ENCODE measurements at regions not wholly inside any gene's neighbourhood (a gene's known extent, or its start where the extent isn't known, plus 50 kb on each side); places are given as distances from the start of the nearest gene placed in this dataset.
A peak's percentile ranks its signal among the peaks of the same experiment; 100 is the strongest.

- Histone ChIP-seq H3K36me3 (no peaks in the 10 kb centered on the region), H3K9me3 (peaks cover 0 to 28% (median 5%) of the 10 kb centered on the region in 12 donors), H3K4me1 (peaks cover 0 to 21% (median 7%) of the 10 kb centered on the region in 12 donors), H3K27me3 (no peaks in the 10 kb centered on the region), H3K27ac (no peak overlapping the region), H3K4me3 (no peak overlapping the region)
- WGBS, 4 donors, result 82 to 84% (median 83%) methylated on average over 7 of the region's 7 CpGs
- DNase-seq, result no peak
- ATAC-seq, result no peak
- TF ChIP-seq POLR2A (IDR thresholded peaks at IDR 0.05) (no peak), CTCF (IDR thresholded peaks at IDR 0.05) (no peak)
- intact Hi-C loops (cut with DNase I), result loop anchor here in 2 of 10 donors (5.0 kb wide), 2 partner anchors 62 to 93 kb away; no protein-coding TSS in a partner anchor
These were observed 70.0 kb downstream of the ACKR3 start for GRCh38 chr2:236639461-236640235.

- Histone ChIP-seq H3K27ac (peak overlapping the region in 2 of 12 donors; percentile 20 to 74), H3K4me1 (peaks cover 0 to 23% (median 7%) of the 10 kb centered on the region in 12 donors), H3K9me3 (peaks cover 0 to 28% (median 5%) of the 10 kb centered on the region in 12 donors), H3K4me3 (no peak overlapping the region), H3K36me3 (no peaks in the 10 kb centered on the region), H3K27me3 (no peaks in the 10 kb centered on the region)
- intact Hi-C loops (cut with DNase I), result loop anchor here in 2 of 10 donors (5.0 kb wide), 2 partner anchors 64 to 91 kb away; no protein-coding TSS in a partner anchor
- 91 to 96% (median 92%) methylated on average over 16 of the region's 16 CpGs for WGBS, 4 donors
- no peak for ATAC-seq
- TF ChIP-seq POLR2A (IDR thresholded peaks at IDR 0.05) (no peak), CTCF (IDR thresholded peaks at IDR 0.05) (no peak)
- DNase-seq, result peak in 1 of 5 donors; percentile 15
These were observed 71.6 kb downstream of the ACKR3 start for GRCh38 chr2:236641051-236641726.

GRCh38 chr2:236642125-236642524, 72.5 kb downstream of the ACKR3 start:
- TF ChIP-seq CTCF (IDR thresholded peaks at IDR 0.05), result no peak
- TF ChIP-seq POLR2A (IDR thresholded peaks at IDR 0.05), result no peak
- intact Hi-C loops (cut with DNase I), result loop anchor here in 2 of 10 donors (5.0 kb wide), 2 partner anchors 65 to 90 kb away; no protein-coding TSS in a partner anchor
- WGBS, 4 donors, result 70 to 81% (median 77%) methylated on average over 4 of the region's 4 CpGs

More at GRCh38 chr2:236642125-236642524, 72.5 kb downstream of the ACKR3 start:
- Histone ChIP-seq H3K27ac (peak overlapping the region in 11 of 12 donors; percentile 11 to 86 (median 62)), H3K9me3 (peaks cover 0 to 28% (median 5%) of the 10 kb centered on the region in 12 donors), H3K4me3 (no peak overlapping the region), H3K4me1 (peaks cover 0 to 25% (median 7%) of the 10 kb centered on the region in 12 donors), H3K36me3 (no peaks in the 10 kb centered on the region), H3K27me3 (no peaks in the 10 kb centered on the region)
- ATAC-seq, result no peak
- peak in 2 of 5 donors; percentile 0 to 15 for DNase-seq
